Gastroesophageal sphincter (tissue), 3 donors: ENCODE measurements at regions not wholly inside any gene's neighbourhood (a gene's known extent, or its start where the extent isn't known, plus 50 kb on each side); places are given as distances from the start of the nearest gene placed in this dataset.

Experiments used
- EP300 ChIP-seq: sonication (generic); formaldehyde crosslinking; IDR thresholded peaks from one replicate; pipeline ENCODE4 v1.6.1; 2017; ENCODE audit warnings: antibody characterized with exemption, mild to moderate bottlenecking
- POLR2A ChIP-seq, 2 donors: fragments of 450-650 bp; IDR thresholded peaks; one replicate each; pipeline ENCODE4 v1.6.1; 2017; ENCODE audit warnings: antibody characterized with exemption in 2 of 2, mild to moderate bottlenecking in 2 of 2, moderate library complexity in 1 of 2
- TF ChIP-seq, protein P1 (sequence below), 4 experiments: fragments of 200-600 bp in 2 of 4; fragments of 450-650 bp in 2 of 4; sonication (generic) in 1 of 4; IDR thresholded peaks; one replicate each; pipeline ENCODE4 v1.5.1; 2017 to 2019; ENCODE audit warnings: antibody characterized with exemption in 4 of 4, mild to moderate bottlenecking in 2 of 4, moderate library complexity in 2 of 4

DNA sequence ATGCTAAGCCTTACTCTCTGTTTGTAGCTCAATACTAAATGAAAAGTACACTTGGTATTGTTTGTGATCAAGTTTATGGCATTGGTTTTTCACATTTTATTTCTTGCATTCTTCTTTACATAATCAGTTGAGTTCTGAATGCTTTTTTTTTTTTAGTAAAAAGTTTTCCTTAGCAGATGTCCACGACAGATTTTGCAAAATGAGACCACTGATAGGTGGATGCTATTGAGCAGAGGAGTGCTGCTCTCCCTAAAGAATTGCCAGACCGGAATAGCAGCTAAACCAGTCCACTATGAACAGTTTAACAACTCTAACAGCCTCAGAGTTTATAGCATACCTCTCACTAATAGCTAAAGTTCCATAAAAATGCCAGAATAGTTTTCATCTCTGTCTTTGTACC lies 225.1 kb upstream of the CACNA2D1 start:
- TF ChIP-seq, protein P1, sequence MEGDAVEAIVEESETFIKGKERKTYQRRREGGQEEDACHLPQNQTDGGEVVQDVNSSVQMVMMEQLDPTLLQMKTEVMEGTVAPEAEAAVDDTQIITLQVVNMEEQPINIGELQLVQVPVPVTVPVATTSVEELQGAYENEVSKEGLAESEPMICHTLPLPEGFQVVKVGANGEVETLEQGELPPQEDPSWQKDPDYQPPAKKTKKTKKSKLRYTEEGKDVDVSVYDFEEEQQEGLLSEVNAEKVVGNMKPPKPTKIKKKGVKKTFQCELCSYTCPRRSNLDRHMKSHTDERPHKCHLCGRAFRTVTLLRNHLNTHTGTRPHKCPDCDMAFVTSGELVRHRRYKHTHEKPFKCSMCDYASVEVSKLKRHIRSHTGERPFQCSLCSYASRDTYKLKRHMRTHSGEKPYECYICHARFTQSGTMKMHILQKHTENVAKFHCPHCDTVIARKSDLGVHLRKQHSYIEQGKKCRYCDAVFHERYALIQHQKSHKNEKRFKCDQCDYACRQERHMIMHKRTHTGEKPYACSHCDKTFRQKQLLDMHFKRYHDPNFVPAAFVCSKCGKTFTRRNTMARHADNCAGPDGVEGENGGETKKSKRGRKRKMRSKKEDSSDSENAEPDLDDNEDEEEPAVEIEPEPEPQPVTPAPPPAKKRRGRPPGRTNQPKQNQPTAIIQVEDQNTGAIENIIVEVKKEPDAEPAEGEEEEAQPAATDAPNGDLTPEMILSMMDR (IDR thresholded peaks at IDR 0.05): no peak
- TF ChIP-seq EP300 (no peak), POLR2A (IDR thresholded peaks at IDR 0.05) (no peak)
